HG03575 (cell line): ENCODE measurements at regions not wholly inside any gene's neighbourhood (a gene's known extent, or its start where the extent isn't known, plus 50 kb on each side); places are given as distances from the start of the nearest gene placed in this dataset.

ENCODE experiments used
- ATAC-seq: cut with Tn5 transposase; IDR thresholded peaks from one replicate; pipeline ENCODE4 v1.9.1; 2021; ENCODE audit not compliant: unreplicated experiment, insufficient number of reproducible peaks, low FRiP score; ENCODE audit errors: extremely low read depth

- no peak for ATAC-seq
Measured at GRCh38 chr7:25908154-25908949, 243.6 kb upstream of the NFE2L3 start.

DNA sequence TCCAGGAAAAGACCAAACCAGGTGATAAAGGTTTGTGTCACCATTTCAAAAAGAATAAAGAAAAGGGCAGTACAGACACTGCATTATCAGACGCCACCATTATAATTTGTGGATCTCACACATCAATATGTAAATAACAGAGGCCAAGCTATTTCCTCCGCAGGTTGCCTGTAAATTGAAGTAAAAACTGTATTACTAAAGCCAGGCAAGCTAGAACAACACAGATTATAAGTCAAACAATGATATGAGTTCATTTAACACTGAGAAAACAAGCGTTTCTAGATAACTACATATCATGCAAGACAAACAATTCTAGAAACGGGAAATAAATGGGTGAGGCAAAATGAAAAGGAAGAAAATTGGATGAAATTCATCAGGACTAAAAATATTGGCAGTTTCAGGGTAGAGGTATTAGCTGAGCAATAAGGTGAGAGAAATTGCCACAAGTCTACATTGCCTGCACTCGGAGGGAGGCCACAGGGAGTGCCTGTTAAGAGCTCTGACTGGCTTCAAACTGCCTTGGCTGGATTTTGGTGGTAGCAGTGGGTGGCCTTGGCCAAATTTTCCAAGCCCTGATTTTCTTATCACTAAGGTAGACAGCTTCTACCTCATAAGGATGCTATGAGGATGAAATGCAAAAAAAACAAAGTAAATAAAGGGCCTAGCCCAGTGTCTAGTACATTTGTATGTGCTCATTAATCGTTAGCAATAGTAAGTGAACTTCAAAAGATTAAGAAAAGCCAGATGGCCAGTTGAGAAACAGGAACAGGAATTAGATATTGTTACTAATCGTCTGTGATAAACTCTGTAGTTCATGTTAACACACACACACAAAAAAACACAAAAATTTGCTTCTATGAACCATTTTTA, 240.0 kb upstream of the NFE2L3 start:
- ATAC-seq = no peak

DNA sequence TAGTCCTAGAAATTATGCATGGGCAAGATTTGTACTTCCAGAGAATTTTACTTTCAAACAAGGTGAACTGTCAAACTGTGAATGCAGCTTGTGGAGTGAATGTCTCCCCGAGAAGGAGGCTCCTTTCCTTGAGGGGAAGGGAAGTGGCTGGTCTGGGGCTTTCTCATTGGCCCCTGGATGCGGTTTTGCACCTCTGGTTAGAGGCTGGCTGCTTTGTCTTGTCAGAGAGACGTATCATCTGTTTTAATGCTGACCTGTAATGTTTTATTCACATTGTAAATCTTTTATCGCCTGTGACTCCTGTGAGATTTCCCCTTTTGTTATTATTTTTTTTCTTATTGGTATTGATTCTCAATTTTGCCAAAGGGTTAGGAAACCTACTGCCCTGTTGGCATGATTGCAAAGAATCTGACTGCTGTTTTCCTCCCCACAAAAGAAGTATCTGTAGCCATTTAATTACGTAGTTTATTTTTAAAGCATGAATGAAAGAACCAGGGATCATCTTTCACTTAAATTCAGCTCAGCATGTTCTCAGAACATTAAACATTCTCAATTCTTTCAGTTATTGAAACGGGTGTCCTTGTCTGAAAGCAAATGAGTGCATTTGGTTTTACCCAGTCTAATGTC, 238.3 kb upstream of the NFE2L3 start:
- ATAC-seq = no peak

DNA sequence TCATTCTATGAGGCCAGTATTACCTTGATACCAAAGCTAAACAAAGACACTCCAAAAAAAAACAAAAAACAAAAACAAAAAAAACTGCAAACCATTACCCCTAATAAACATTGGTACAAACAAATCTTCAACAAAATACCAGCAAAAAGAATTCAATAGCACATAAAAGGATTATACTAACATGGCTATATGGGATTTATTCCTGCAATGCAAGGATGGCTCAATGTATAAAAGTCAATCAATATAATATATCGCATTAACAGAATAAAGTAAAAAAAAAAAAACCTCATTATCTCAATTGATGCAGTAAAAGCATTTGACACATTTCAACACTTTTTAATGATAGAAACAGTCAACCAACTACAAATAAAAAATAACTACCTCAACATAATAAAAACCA, 233.3 kb upstream of the NFE2L3 start:
- ATAC-seq = no peak

DNA sequence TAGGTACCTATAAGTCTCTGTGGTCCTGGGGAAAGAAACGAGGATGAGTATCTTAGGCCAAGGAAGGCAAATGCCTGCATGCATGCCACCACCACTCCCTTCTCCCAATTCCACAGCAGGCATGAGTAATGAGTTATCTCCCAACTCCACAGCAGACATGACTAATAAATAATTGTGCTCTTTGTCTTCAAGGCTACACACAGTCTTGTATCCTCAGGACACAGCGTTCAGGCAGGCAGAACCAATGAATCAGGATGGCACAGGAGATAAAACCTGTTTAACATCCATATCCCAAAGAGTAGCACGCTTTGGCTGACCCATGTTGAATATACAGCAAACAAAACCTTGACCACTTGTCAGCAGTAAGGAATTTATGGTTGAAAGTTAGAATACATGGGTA, 229.7 kb upstream of the NFE2L3 start:
- no peak for ATAC-seq

DNA sequence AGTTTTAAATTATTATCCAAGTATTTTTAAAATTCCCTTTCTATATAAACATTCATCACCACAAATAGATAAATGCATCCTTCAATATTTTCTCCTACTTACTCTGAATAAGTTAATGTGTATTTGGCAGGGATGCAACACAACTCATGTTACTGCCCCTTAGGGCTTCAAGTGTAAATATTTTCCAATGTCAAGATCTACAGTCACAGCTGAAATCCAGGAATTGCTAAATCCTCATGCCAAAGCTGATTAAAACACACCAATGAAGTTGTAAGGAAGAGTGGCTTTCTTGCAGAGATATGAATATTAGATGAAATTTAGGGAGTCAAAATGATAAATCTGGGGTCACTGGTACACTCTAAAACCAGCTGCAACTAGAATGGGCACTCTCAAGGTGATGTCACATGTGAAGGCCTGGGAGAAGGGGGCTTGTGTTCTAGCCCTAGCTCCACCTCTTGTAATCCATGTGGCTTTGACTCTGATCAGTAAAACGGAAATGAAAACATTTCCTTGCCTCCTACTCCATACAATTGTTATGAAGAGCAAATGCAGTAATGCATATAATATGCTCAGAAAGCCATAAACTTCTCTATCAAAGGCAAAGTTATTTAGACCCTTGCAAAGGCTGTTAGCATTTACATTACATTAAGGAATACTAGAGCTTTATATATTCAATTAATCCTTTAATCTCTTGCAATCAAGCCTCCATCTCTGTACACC, 228.1 kb upstream of the NFE2L3 start:
- ATAC-seq = no peak

DNA sequence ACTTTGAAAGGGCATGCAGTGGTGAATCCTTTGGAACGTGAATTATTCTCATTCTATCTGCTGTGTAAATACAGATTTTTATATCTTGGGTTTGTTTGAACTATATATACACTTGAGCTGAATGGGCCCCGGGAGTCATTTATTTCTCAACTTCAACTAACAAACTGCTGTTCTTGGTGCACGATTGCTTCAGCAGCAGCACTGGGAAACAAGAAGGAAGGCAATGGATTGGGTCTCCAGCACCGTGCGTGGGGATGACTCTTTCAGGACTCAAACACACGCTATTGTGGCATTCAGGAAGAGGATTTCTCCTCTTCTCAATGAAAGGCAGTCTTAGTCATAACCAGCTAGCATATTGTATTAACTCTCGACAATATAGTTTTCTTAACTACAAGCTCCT, 226.0 kb upstream of the NFE2L3 start:
- no peak for ATAC-seq

DNA sequence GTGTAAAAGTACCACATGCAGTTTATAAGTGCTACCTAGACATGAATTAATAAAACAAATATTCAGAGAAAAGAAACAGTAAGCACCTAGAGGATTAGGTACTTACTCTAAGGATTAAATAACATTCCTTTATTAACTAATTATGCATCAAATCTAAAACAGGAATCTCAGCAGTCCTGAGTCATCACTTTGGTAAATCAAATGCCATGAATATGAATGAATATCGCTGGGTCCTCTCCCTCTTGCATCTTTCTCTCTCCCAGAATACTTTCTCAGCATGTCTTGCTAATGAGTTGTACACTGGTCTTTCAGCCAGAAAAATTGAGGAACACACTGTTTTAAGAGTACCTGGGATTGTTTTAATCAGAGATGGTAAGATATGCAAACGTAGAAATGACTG, 225.5 kb upstream of the NFE2L3 start:
- ATAC-seq = no peak

GRCh38 chr7:25926891-25927625, 224.9 kb upstream of the NFE2L3 start:
- no peak for ATAC-seq

DNA sequence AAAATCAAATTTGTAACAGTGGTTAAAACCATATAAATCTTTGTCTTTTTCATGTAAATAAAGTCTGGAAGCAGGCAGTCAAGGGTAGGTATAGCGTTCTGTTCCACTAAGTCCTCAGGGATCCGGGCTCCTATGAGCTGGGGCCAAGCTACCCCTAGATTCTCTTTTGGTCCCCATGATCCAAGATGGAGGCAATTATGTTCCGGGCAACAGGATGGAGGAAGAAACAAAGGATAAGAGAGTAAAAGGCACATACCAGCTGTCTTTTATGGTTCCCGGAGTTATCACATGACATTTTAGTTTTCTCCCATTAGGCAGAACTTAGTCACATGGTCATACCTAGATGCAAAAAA, 224.4 kb upstream of the NFE2L3 start:
- ATAC-seq = no peak

DNA sequence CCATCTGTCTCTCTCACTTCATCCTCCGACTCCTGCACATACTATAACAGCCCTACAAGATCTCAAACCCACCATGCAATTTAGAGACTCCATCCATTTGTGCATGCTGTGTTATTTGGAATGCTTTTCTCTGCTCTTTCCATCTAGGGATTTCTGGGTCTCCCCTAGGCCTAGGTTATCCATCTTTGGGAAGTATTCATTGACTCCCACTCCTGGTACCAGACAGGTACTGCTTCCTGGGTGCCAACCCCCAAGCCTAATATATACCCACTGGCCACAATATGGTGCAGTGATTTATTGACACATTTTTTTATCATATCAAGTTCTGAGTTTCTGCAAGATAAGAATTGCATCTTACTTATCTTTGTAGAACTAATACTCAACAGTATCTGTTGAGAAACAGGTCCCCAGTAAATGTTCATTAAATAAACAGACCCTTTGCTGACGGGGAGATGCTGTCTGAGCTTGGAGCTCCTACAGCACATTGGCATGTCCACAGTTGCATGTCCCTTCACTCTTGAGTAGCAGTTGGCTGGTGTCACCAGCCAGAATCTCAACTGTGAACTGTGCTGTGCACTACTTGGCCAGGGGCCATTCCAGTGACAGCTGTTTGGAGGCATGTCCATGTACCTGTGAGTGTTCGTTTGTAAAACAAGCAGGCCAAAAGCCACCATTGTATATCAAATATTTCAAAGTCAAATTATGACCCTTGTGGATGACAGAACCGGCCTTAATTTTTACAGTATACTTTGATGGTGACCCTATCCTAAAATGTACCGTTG, 223.3 kb upstream of the NFE2L3 start:
- ATAC-seq = no peak

DNA sequence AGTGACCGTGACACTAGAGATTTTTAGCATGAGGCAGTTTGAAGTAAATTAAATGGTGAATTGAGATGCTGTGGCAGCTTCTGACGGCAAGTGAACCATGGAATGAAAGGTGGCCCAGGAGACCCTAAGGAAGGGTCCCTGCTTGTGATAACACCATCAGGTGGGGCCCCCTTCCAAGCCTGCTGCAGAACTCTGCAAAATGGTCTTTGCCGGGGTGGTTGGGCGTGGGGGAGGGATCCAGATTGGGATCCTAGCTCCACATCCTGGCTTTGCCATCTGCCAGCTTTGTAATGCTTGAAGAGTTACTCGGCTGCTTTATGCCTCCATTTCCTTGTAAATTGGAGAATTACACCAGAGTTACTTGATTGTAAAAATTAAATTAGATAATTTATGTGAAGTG, 222.6 kb upstream of the NFE2L3 start:
- ATAC-seq = no peak

GRCh38 chr7:25930492-25931048, 221.4 kb upstream of the NFE2L3 start:
- ATAC-seq = no peak

- ATAC-seq = no peak
Measured at GRCh38 chr7:25931156-25931555, 220.8 kb upstream of the NFE2L3 start.

- ATAC-seq = no peak
Measured at GRCh38 chr7:25933921-25934320, 218.1 kb upstream of the NFE2L3 start.

- no peak for ATAC-seq
Measured at GRCh38 chr7:25940086-25940906, 211.7 kb upstream of the NFE2L3 start.
